Prostate gland (tissue), 2 donors: ENCODE measurements at regions not wholly inside any gene's neighbourhood (a gene's known extent, or its start where the extent isn't known, plus 50 kb on each side); places are given as distances from the start of the nearest gene placed in this dataset.

ENCODE experiments used
- POLR2A ChIP-seq: fragments of 450-650 bp; IDR thresholded peaks from one replicate; pipeline ENCODE4 v1.6.1; 2016; ENCODE audit warnings: antibody characterized with exemption, mild to moderate bottlenecking
- POLR2AphosphoS5 ChIP-seq: sonication (generic); formaldehyde crosslinking; IDR thresholded peaks from one replicate; pipeline ENCODE4 v1.6.1; 2017; ENCODE audit warnings: antibody characterized with exemption
- TF ChIP-seq, protein P1 (sequence below), 4 experiments: fragments of 200-600 bp in 2 of 4; fragments of 450-650 bp in 2 of 4; sonication (generic) in 2 of 4; IDR thresholded peaks; 1 replicate in 3 of 4; 2 replicates in 1 of 4; pipeline ENCODE4 v1.5.1; 2016 to 2019; ENCODE audit warnings: antibody characterized with exemption in 4 of 4, mild to moderate bottlenecking in 2 of 4, moderate library complexity in 2 of 4

DNA sequence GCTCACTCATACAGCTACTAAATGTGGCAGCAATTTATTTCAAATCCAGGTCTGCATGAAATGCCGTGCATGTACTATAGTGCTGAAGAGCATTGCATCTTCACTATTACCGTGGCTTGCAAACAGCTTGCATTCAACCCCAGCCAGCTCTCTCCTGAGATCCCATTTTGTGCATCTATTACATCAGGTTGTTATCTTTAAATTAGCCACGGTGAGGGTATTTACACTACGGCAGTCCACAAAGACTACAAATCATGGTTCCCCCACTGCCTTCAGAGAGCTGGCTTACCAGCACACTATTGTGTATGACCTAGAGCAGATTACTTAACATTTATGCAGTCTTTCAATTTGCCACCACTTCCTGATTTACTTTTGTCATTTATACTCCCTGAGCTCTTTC lies 621.3 kb upstream of the LRATD1 start:
- TF ChIP-seq, protein P1, sequence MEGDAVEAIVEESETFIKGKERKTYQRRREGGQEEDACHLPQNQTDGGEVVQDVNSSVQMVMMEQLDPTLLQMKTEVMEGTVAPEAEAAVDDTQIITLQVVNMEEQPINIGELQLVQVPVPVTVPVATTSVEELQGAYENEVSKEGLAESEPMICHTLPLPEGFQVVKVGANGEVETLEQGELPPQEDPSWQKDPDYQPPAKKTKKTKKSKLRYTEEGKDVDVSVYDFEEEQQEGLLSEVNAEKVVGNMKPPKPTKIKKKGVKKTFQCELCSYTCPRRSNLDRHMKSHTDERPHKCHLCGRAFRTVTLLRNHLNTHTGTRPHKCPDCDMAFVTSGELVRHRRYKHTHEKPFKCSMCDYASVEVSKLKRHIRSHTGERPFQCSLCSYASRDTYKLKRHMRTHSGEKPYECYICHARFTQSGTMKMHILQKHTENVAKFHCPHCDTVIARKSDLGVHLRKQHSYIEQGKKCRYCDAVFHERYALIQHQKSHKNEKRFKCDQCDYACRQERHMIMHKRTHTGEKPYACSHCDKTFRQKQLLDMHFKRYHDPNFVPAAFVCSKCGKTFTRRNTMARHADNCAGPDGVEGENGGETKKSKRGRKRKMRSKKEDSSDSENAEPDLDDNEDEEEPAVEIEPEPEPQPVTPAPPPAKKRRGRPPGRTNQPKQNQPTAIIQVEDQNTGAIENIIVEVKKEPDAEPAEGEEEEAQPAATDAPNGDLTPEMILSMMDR (IDR thresholded peaks at IDR 0.05), result no peak
- TF ChIP-seq POLR2A, result no peak
- no peak for TF ChIP-seq POLR2AphosphoS5
